ACC112 (cell line): ENCODE measurements at regions not wholly inside any gene's neighbourhood (a gene's known extent, or its start where the extent isn't known, plus 50 kb on each side); places are given as distances from the start of the nearest gene placed in this dataset.

ENCODE experiments used
- H2AFZ ChIP-seq: fragments of 200-600 bp; sonication (generic); one replicate; pipeline ENCODE4 v1.6.0; 2017; ENCODE audit warnings: antibody characterized with exemption, low read length; ENCODE audit not compliant: unreplicated experiment
- H3K27ac ChIP-seq: fragments of 200-600 bp; sonication (generic); 2 replicates; pipeline ENCODE4 v1.5.1; 2014; ENCODE audit warnings: low read depth, mild to moderate bottlenecking, antibody characterized with exemption, low read length, moderate library complexity
- H3K27me3 ChIP-seq: fragments of 200-600 bp; sonication (generic); 2 replicates; pipeline ENCODE4 v1.6.1; 2014; ENCODE audit warnings: mild to moderate bottlenecking, antibody characterized with exemption, low read length, moderate library complexity, mixed read lengths; ENCODE audit not compliant: insufficient read depth
- H3K36me3 ChIP-seq: fragments of 200-600 bp; sonication (generic); 2 replicates; pipeline ENCODE4 v1.6.1; 2016; ENCODE audit warnings: mild to moderate bottlenecking, antibody characterized with exemption, low read length, moderate library complexity, mixed read lengths; ENCODE audit not compliant: insufficient read depth
- H3K4me1 ChIP-seq: fragments of 200-600 bp; sonication (generic); one replicate; pipeline ENCODE4 v1.6.1; 2016; ENCODE audit warnings: low read length, mixed read lengths; ENCODE audit not compliant: insufficient read depth, unreplicated experiment, control insufficient read depth
- H3K4me3 ChIP-seq: fragments of 200-600 bp; sonication (generic); 2 replicates; pipeline ENCODE4 v1.5.1; 2014; ENCODE audit warnings: mild to moderate bottlenecking, low read depth, low read length
- H3K79me2 ChIP-seq: fragments of 200-600 bp; sonication (generic); one replicate; pipeline ENCODE4 v1.6.0; 2016; ENCODE audit warnings: low read length; ENCODE audit not compliant: control insufficient read depth, unreplicated experiment, insufficient read depth

DNA sequence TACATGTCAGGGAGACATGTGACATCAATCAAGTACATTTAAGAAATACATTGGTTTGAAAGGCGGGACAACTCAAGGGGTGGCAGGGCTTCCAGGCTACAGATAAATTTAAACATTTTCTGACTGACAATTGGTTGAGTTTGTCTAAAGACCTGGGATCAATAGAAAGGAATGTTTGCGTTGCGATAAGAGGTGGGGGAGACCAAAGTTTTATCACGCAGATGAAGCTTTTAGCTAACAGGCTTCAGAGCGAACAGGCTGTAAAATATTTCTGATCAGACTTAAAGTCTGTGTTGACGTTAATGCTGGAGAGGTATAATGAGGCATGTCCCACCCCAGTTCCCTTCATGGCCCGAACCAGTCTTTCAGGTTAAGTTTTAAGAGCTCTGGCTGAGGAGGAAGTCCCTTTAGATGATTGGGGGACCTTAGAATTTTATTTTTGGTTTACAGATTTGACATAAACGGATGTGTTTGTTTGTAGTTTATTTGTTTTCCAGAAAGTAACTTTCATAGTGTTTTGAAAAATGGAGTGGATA, 346.7 kb upstream of the RASGEF1B start:
- no peak overlapping the region for H3K27ac ChIP-seq
- no peaks in the 10 kb centered on the region for H3K36me3 ChIP-seq
- peaks cover 28% of the 10 kb centered on the region for H3K27me3 ChIP-seq
- no peak overlapping the region for H2AFZ ChIP-seq
- H3K4me1 ChIP-seq: no peaks in the 10 kb centered on the region
- no peak overlapping the region for H3K4me3 ChIP-seq
- no peaks in the 10 kb centered on the region for H3K79me2 ChIP-seq

DNA sequence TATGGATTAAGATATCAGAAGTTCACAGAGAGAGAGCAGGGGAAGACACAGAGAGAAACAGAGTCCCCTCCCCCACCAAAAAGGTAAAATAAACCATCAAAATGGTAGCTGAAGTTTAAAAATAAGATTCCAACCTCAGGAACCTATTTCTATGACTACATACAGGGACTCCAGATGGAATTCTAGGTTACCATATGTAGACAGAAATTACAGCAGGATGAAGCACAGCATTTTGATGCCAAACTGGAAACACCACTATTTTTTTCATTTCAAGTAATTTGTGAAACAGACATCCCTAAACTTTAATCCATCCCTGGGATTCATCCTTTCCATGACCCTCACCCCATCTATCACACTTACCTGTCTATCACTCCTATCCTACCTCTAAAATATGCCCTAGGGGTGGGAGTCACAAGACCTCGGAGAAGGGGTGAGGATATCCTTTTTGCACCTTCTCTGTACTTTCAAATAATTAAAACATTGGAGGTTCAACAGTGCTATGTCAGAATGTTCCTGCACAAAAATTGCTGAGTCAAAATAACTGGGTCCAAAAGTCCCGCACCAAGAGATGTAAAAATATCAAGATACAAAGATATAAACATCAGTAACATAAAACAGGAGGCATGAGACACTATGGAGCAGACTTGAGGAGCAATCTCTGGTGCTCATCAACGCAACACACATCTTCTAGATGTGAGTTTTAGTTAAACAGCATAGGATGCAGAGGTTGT, 344.5 kb upstream of the RASGEF1B start:
- H3K36me3 ChIP-seq: no peaks in the 10 kb centered on the region
- no peak overlapping the region for H3K27ac ChIP-seq
- H3K79me2 ChIP-seq: no peaks in the 10 kb centered on the region
- H2AFZ ChIP-seq: no peak overlapping the region
- no peak overlapping the region for H3K4me3 ChIP-seq
- H3K4me1 ChIP-seq: no peaks in the 10 kb centered on the region
- peaks cover 28% of the 10 kb centered on the region for H3K27me3 ChIP-seq

DNA sequence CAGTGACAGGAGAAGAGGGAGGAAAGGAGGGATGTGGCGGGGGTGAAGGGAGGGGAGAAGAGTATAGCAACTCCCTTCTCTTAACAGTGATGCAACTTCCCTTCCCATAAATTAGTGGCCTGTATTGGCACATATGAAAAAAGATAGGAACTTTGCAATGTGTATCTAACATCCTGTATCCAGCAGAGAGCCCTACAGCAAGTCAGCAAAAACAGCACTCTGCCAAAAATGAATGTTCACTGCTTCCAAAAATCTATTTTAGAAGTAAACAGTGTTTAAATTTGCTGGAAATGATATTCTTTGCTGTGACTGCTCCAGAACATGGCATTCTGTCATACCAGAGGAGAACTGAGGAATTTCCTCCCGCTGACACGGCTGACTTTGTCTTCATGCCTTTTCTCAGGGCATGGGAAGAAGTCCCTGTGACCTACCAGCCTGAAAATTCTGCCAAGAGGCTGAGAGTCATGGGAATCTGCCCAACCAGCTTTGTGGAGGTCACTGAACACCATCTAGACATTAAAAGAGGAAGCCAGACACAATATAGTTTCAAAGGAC, 343.4 kb upstream of the RASGEF1B start:
- Histone ChIP-seq H2AFZ (no peak overlapping the region), H3K4me3 (no peak overlapping the region), H3K4me1 (no peaks in the 10 kb centered on the region), H3K79me2 (no peaks in the 10 kb centered on the region), H3K36me3 (no peaks in the 10 kb centered on the region), H3K27me3 (peaks cover 28% of the 10 kb centered on the region), H3K27ac (no peak overlapping the region)

DNA sequence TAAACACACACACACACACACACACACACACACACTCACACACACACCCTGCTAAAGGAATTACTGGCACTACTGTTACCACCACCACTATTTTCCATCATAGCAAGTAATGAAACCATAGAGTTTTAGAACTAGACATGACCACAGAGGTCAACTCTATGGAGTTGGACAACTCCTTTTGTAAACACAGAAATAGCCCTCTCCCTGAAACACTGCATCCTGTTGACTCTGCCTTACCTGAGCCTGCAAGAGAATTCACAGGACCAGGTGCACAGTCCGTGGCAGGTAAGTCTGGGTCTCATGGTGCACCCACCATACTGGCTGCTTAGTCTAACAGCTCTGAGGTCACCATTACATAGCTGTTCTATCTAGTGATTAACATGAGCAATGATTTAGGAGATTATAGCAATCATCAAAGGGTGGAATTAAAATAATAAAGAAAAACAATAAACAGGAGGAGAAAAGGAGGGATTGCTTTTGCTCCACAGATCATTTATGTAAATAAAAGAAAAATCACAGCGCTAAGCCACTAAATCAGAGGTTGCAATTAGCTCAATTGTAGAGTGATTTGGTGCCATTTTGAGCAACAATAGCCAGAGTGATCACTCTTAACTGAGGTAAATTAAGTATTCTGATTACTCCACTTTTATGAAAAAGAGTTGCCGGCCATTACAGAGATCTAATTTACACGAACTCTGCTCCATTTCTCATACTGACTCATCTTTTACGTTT, 340.0 kb upstream of the RASGEF1B start:
- Histone ChIP-seq H3K27ac (no peak overlapping the region), H3K4me3 (no peak overlapping the region), H3K79me2 (no peaks in the 10 kb centered on the region), H3K27me3 (peaks cover 24% of the 10 kb centered on the region), H2AFZ (no peak overlapping the region), H3K36me3 (no peaks in the 10 kb centered on the region), H3K4me1 (no peaks in the 10 kb centered on the region)

DNA sequence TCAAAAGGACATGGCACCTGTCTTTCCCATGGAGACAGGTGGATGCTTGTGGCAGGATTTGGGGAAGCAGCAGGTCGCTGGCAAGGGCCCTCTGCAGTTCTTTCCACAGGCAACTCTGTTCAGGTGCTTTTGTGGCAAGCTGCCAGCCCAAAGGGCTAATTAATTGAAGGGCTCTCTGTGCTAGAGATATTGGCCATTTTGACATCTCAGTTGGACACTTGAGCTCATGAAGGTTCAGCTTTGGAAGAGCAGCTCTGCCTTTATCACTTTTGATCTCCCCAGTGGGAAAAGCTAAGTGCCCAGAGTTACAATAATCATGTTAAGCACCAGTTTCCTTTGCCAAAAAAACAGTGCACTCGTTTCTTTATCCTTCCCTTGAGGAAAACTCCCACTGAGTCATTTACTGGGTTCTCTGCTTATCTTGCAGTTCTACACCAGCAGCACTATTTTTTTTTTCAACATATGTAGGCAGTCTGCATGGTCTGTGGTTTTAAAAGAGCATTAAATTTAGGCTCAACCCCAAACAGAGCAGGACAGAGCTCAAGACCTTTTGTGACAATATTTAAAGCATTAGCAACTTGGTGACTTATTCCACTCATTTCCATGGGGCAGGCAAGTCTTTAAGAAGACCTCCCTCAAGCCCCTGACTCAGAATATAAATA, 336.4 kb upstream of the RASGEF1B start:
- peaks cover 17% of the 10 kb centered on the region; the same call in 1 of the 2 replicates for H3K27me3 ChIP-seq
- H3K79me2 ChIP-seq: no peaks in the 10 kb centered on the region
- H3K4me3 ChIP-seq: no peak overlapping the region
- H3K27ac ChIP-seq: no peak overlapping the region
- no peaks in the 10 kb centered on the region for H3K4me1 ChIP-seq
- H2AFZ ChIP-seq: no peak overlapping the region
- H3K36me3 ChIP-seq: no peaks in the 10 kb centered on the region

DNA sequence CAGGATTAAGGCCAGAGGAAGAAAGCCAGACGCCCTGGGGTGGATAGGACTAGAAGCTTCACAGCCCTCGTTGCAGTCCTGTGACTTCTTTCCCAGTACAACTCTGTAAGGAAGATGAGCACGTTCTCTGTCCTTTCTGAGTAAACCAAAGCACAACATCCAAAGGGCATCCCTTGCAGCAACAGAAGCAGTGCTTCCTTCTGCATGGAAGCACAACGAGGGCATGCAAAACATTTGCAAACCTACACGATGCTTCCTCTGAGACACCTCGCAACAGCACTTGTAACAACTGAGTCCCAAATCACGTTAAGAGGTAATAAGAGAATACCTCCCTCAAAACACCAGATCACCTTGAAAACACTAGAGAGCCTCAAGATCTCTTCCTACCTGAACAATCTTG, 335.7 kb upstream of the RASGEF1B start:
- no peak overlapping the region for H3K4me3 ChIP-seq
- H2AFZ ChIP-seq: no peak overlapping the region
- H3K79me2 ChIP-seq: no peaks in the 10 kb centered on the region
- no peaks in the 10 kb centered on the region for H3K4me1 ChIP-seq
- no peak overlapping the region for H3K27ac ChIP-seq
- H3K27me3 ChIP-seq: peaks cover 18% of the 10 kb centered on the region; the same call in 1 of the 2 replicates
- H3K36me3 ChIP-seq: no peaks in the 10 kb centered on the region

DNA sequence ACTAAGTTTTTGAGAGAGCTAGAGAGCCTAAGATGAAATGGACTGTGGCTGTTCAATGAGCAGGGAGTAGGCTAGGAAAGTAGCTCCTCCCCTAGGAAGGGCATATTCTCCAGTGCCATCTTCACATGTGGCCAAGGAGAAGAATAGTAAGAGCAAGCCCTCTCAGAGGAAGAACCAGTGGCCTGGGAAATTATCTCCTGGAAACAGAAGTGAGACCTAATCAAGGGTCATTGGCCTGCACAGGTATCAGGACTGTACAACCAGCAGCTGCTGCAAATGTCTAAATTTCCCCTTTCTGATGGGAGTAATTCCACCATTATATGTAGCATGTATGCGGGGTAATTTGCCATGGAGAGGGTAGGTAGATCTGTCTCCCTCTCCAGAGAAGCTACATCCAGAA, 334.8 kb upstream of the RASGEF1B start:
- Histone ChIP-seq H2AFZ (no peak overlapping the region), H3K4me3 (no peak overlapping the region), H3K79me2 (no peaks in the 10 kb centered on the region), H3K27ac (no peak overlapping the region), H3K36me3 (no peaks in the 10 kb centered on the region), H3K4me1 (no peaks in the 10 kb centered on the region), H3K27me3 (peaks cover 24% of the 10 kb centered on the region; the same call in 1 of the 2 replicates)

DNA sequence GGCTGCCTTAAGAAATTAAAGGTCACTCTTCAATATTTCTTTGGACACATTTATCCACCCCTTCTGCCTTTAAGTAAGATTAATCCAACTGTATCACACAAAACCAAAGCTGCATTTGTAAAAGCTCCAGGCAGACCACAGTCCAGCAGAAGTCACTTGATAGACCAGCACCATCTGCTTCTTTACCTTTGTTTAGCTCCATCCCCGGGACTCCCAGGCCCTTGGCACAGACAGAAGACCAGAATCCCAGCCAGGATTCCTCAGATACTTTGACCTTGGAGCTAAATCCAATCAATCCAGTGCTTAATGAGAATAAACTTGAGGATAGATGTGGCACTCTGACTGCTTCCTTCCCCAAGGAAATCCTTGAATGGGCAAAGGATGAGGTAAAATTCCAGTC, 333.1 kb upstream of the RASGEF1B start:
- Histone ChIP-seq H3K79me2 (no peaks in the 10 kb centered on the region), H3K36me3 (no peaks in the 10 kb centered on the region), H3K4me3 (no peak overlapping the region), H2AFZ (no peak overlapping the region), H3K27me3 (peaks cover 27% of the 10 kb centered on the region; the same call in 1 of the 2 replicates), H3K4me1 (no peaks in the 10 kb centered on the region), H3K27ac (no peak overlapping the region)

DNA sequence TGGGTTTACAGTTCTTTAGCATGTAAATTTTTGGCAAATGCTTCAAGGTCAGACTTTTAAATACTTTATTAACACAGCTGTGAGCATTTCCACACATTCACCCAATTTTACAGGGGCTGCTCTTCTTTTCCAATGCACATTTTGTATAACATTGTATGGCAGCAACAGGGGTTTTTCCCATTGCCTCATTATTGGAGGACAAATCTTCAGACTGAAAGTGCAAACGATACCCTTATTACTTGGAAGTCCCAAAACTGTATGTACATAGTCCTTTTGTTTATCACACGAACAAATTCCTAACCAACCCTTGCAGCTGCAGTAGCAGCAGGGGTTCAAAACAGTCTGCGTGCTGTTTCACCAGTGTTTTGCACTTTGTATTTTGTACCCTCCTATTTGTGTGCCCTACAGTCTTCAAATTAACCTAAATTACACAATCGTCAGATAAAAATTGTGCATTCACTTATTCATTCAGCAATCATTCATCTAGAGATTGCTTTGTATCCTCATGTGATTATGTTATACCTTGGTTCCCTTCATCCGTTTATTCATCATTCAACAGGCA, 330.7 kb upstream of the RASGEF1B start:
- H2AFZ ChIP-seq: no peak overlapping the region
- H3K79me2 ChIP-seq: no peaks in the 10 kb centered on the region

DNA sequence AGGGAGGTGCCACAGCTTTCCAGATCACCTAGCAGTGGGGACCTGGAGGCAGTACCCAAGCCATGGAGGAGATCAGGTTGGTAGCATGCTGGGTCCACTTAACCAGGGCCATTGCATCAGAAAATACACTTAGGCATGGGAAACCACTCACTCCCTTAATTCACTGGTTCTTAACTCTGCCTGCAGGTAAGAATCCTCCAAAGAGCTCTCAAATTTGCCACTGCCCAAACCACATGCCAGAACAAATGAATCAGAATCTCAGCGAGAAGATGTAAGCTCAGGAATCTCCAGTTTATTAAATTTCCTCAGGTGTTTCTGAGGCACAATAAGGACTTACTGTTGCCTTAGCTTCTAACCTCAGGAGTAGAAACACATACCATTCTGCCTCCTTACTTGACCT, 327.7 kb upstream of the RASGEF1B start:
- Histone ChIP-seq H3K4me3 (no peak overlapping the region), H3K27ac (no peak overlapping the region), H3K79me2 (no peaks in the 10 kb centered on the region), H2AFZ (no peak overlapping the region), H3K36me3 (no peaks in the 10 kb centered on the region), H3K4me1 (no peaks in the 10 kb centered on the region), H3K27me3 (peaks cover 14% of the 10 kb centered on the region; the same call in 1 of the 2 replicates)

More for the DNA sequence above, 330.7 kb upstream of the RASGEF1B start:
- Histone ChIP-seq H3K27ac (no peak overlapping the region), H3K4me3 (no peak overlapping the region), H3K27me3 (peaks cover 24% of the 10 kb centered on the region; the same call in 1 of the 2 replicates), H3K36me3 (no peaks in the 10 kb centered on the region), H3K4me1 (no peaks in the 10 kb centered on the region)
